ENCODE measurements at regions not wholly inside any gene's neighbourhood (a gene's known extent, or its start where the extent isn't known, plus 50 kb on each side); places are given as distances from the start of the nearest gene placed in this dataset.

GRCh38 chr12:33794954-33795353 lies 227.3 kb upstream of the ALG10 start:
- no peak for TF ChIP-seq CTCF (conservative IDR thresholded peaks at IDR 0.05; ENCODE audit: low read depth in 2 of 2)
- no peak for TF ChIP-seq EZH2 (IDR thresholded peaks at IDR 0.05; ENCODE audit: low read depth, unreplicated experiment)
- no peak for TF ChIP-seq ZNF114 (CRISPR knock-in tag; IDR thresholded peaks at IDR 0.05)
- TF ChIP-seq POLR2AphosphoS5 (IDR thresholded peaks at IDR 0.05; ENCODE audit: low read depth) = no peak
- TF ChIP-seq, protein P1, sequence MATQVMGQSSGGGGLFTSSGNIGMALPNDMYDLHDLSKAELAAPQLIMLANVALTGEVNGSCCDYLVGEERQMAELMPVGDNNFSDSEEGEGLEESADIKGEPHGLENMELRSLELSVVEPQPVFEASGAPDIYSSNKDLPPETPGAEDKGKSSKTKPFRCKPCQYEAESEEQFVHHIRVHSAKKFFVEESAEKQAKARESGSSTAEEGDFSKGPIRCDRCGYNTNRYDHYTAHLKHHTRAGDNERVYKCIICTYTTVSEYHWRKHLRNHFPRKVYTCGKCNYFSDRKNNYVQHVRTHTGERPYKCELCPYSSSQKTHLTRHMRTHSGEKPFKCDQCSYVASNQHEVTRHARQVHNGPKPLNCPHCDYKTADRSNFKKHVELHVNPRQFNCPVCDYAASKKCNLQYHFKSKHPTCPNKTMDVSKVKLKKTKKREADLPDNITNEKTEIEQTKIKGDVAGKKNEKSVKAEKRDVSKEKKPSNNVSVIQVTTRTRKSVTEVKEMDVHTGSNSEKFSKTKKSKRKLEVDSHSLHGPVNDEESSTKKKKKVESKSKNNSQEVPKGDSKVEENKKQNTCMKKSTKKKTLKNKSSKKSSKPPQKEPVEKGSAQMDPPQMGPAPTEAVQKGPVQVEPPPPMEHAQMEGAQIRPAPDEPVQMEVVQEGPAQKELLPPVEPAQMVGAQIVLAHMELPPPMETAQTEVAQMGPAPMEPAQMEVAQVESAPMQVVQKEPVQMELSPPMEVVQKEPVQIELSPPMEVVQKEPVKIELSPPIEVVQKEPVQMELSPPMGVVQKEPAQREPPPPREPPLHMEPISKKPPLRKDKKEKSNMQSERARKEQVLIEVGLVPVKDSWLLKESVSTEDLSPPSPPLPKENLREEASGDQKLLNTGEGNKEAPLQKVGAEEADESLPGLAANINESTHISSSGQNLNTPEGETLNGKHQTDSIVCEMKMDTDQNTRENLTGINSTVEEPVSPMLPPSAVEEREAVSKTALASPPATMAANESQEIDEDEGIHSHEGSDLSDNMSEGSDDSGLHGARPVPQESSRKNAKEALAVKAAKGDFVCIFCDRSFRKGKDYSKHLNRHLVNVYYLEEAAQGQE (IDR thresholded peaks at IDR 0.05; ENCODE audit: unreplicated experiment) = no peak
